SK-N-SH treated with all-trans-retinoic acid at 6 μM for 48 hours (cell line): ENCODE measurements at regions not wholly inside any gene's neighbourhood (a gene's known extent, or its start where the extent isn't known, plus 50 kb on each side); places are given as distances from the start of the nearest gene placed in this dataset.

Experiments
- ATAC-seq: fragments of 200-7000 bp; cut with Tn5 transposase; 3 replicates; pipeline ENCODE4 v1.9.1; 2020; ENCODE audit warnings: mild to moderate bottlenecking, moderate library complexity
- ARNTL ChIP-seq: fragments of 450-650 bp; formaldehyde crosslinking; IDR thresholded peaks from 2 replicates; pipeline ENCODE4 v1.5.0; 2020; ENCODE audit warnings: low read depth, mild to moderate bottlenecking, moderate library complexity, borderline replicate concordance
- BACH2 ChIP-seq: fragments of 250-450 bp; sonication (Bioruptor Pico); IDR thresholded peaks from 2 replicates; pipeline ENCODE4 v1.9.0; 2021; ENCODE audit warnings: mild to moderate bottlenecking, borderline replicate concordance
- CREB5 ChIP-seq: fragments of 250-450 bp; sonication (Bioruptor Pico); IDR thresholded peaks from 2 replicates; pipeline ENCODE4 v1.5.1; 2020; ENCODE audit warnings: low read depth, mild to moderate bottlenecking, moderate library complexity
- CSDC2 ChIP-seq: fragments of 250-450 bp; sonication (Bioruptor Pico); IDR thresholded peaks from 2 replicates; pipeline ENCODE4 v1.5.0; 2020; ENCODE audit warnings: mild to moderate bottlenecking, moderate library complexity
- ESRRG ChIP-seq: fragments of 250-450 bp; sonication (Bioruptor Pico); IDR thresholded peaks from 2 replicates; pipeline ENCODE4 v1.6.1; 2021; ENCODE audit warnings: mild to moderate bottlenecking
- GLIS3 ChIP-seq: fragments of 250-450 bp; sonication (Bioruptor Pico); IDR thresholded peaks from 2 replicates; pipeline ENCODE4 v1.5.0; 2020; ENCODE audit warnings: mild to moderate bottlenecking, moderate library complexity
- ISL1 ChIP-seq: fragments of 250-450 bp; sonication (Bioruptor Pico); IDR thresholded peaks from 2 replicates; pipeline ENCODE4 v2.1.2; 2022; ENCODE audit warnings: mild to moderate bottlenecking, moderate library complexity
- OSR1 ChIP-seq: fragments of 250-450 bp; sonication (Bioruptor Pico); IDR thresholded peaks from 2 replicates; pipeline ENCODE4 v1.8.0; 2022; ENCODE audit warnings: moderate library complexity, mild to moderate bottlenecking, inconsistent platforms
- PATZ1 ChIP-seq: fragments of 250-450 bp; sonication (Bioruptor Pico); IDR thresholded peaks from 2 replicates; pipeline ENCODE4 v1.8.0; 2020; ENCODE audit warnings: mild to moderate bottlenecking, moderate library complexity, borderline replicate concordance
- POU6F1 ChIP-seq: fragments of 250-450 bp; sonication (Bioruptor Pico); IDR thresholded peaks from 2 replicates; pipeline ENCODE4 v1.8.0; 2021; ENCODE audit warnings: low read depth, mild to moderate bottlenecking, moderate library complexity, borderline replicate concordance
- PPARA ChIP-seq: fragments of 250-450 bp; sonication (Bioruptor Pico); IDR thresholded peaks from 2 replicates; pipeline ENCODE4 v1.5.0; 2020; ENCODE audit warnings: mild to moderate bottlenecking, borderline replicate concordance
- RARB ChIP-seq: fragments of 250-450 bp; sonication (Bioruptor Pico); IDR thresholded peaks from 2 replicates; pipeline ENCODE4 v1.8.0; 2021; ENCODE audit warnings: mild to moderate bottlenecking, moderate library complexity
- SNAI2 ChIP-seq: fragments of 250-450 bp; sonication (Bioruptor Pico); IDR thresholded peaks from 2 replicates; pipeline ENCODE4 v1.5.0; 2020; ENCODE audit warnings: mild to moderate bottlenecking, moderate library complexity
- TCF4 ChIP-seq: fragments of 250-450 bp; sonication (Bioruptor Pico); IDR thresholded peaks from 2 replicates; pipeline ENCODE4 v1.8.0; 2021; ENCODE audit warnings: mild to moderate bottlenecking, moderate library complexity, borderline replicate concordance
- TOX ChIP-seq: fragments of 250-450 bp; sonication (Bioruptor Pico); IDR thresholded peaks from 2 replicates; pipeline ENCODE4 v1.8.0; 2021; ENCODE audit warnings: mild to moderate bottlenecking, moderate library complexity, borderline replicate concordance
- TSHZ2 ChIP-seq: fragments of 250-450 bp; sonication (Bioruptor Pico); IDR thresholded peaks from 2 replicates; pipeline ENCODE4 v1.5.0; 2020; ENCODE audit warnings: mild to moderate bottlenecking, moderate library complexity
- ZC3H10 ChIP-seq: fragments of 250-450 bp; sonication (Bioruptor Pico); IDR thresholded peaks from 2 replicates; pipeline ENCODE4 v1.5.1; 2021; ENCODE audit warnings: mild to moderate bottlenecking, moderate library complexity
- ZFP30 ChIP-seq: fragments of 450-650 bp; formaldehyde crosslinking; IDR thresholded peaks from 2 replicates; pipeline ENCODE4 v1.5.0; 2022; ENCODE audit warnings: mild to moderate bottlenecking, moderate library complexity
- ZNF565 ChIP-seq: fragments of 450-650 bp; formaldehyde crosslinking; conservative IDR thresholded peaks from 2 replicates; pipeline ENCODE4 v1.5.0; 2020; ENCODE audit warnings: low read depth, mild to moderate bottlenecking, moderate library complexity
- ZNF70 ChIP-seq: fragments of 450-650 bp; formaldehyde crosslinking; IDR thresholded peaks from 2 replicates; pipeline ENCODE4 v1.5.0; 2020; ENCODE audit warnings: mild to moderate bottlenecking, moderate library complexity
- ZNF8 ChIP-seq: fragments of 450-650 bp; formaldehyde crosslinking; IDR thresholded peaks from 2 replicates; pipeline ENCODE4 v1.5.0; 2020; ENCODE audit warnings: mild to moderate bottlenecking, moderate library complexity
- TF ChIP-seq, protein P1 (sequence below): fragments of 250-450 bp; sonication (Bioruptor Pico); IDR thresholded peaks from 2 replicates; pipeline ENCODE4 v1.5.1; 2021; ENCODE audit warnings: mild to moderate bottlenecking, moderate library complexity

DNA sequence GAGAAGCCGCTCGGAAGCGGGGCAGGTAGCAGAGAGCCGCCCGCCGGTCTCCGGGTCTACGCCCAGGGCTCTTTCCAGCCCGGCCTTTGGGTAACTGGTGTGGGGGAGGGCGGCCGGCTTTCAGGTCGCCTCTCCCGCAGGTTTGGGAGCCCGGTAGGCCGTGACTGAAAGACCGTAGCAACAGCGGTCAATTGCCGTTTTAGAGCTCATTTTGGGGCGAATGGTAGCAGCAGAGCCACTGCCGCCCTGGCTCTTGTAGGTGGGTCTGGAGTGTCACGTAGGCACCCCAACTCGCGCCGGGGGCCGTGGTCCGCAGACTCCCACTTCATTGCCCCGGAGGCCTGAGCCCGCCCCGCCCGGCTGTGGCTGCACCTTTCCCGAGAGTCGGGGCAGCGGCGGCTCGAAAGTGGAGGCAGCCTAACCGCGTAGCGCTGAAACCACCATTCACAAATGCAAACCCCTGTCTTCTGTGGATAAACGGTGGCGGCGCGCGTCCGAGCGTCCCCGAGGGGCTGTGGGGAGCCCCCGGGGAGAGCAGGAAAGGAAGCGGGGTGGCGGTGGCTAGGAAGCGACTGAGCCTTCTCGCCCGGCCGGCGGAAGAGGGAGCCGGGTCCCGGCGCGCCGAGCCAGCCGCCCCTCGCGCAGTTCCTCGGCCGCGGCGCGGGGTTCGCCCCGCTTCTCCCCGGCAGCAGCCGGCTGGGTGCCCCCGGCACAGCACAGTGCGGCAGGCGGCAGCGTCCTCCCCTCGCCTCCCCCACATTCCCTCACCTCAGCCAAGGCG, 2185.1 kb upstream of the TENM3 start:
- TF ChIP-seq ZNF8 (CRISPR knock-in tag) (no peak), CREB5 (CRISPR knock-in tag) (no peak), TCF4 (CRISPR knock-in tag) (no peak), POU6F1 (CRISPR knock-in tag) (no peak), PATZ1 (no peak), ESRRG (no peak), CSDC2 (CRISPR knock-in tag) (no peak), ZNF565 (CRISPR knock-in tag) (no peak), ARNTL (CRISPR knock-in tag) (no peak)
- TF ChIP-seq, protein P1, sequence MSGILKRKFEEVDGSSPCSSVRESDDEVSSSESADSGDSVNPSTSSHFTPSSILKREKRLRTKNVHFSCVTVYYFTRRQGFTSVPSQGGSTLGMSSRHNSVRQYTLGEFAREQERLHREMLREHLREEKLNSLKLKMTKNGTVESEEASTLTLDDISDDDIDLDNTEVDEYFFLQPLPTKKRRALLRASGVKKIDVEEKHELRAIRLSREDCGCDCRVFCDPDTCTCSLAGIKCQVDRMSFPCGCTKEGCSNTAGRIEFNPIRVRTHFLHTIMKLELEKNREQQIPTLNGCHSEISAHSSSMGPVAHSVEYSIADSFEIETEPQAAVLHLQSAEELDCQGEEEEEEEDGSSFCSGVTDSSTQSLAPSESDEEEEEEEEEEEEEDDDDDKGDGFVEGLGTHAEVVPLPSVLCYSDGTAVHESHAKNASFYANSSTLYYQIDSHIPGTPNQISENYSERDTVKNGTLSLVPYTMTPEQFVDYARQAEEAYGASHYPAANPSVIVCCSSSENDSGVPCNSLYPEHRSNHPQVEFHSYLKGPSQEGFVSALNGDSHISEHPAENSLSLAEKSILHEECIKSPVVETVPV (CRISPR knock-in tag) = no peak
- ATAC-seq = peak; percentile 71

DNA sequence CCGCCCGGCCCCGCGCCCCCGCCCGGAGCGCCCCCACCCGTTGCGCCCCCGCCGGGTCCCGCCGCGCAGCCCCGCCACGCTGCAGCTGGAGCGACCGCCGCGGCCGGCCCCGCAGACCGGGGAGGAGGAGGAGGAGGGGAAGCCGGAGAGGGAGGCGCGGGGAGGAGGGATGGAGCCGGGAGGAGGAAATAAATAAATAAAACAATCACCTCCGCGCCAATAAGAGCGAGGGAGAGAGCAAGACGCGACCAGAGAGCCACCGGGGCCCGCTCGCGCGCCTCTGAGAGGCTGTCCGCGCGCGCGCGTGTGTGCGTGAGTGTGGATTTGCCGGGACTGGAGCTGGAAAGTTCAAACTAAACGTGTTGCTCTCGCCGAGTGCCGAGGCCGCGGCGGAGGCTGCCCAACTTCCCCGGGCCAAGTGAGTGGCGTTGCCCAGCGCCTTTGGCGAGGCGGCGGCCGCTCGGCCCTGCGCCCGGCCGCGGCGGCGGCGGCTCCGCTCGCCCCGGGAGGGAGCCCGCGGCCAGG, 2184.4 kb upstream of the TENM3 start:
- peak; percentile 57 for ATAC-seq
- TF ChIP-seq CSDC2 (CRISPR knock-in tag) = no peak
- no peak for TF ChIP-seq PPARA
- no peak for TF ChIP-seq GLIS3 (CRISPR knock-in tag)
- no peak for TF ChIP-seq SNAI2
- TF ChIP-seq RARB = no peak
- no peak for TF ChIP-seq ZNF70 (CRISPR knock-in tag)
- no peak for TF ChIP-seq CREB5 (CRISPR knock-in tag)
- no peak for TF ChIP-seq ZFP30 (CRISPR knock-in tag)
- TF ChIP-seq TCF4 (CRISPR knock-in tag) = no peak
- TF ChIP-seq BACH2 (CRISPR knock-in tag) = no peak
- TF ChIP-seq ZC3H10 (CRISPR knock-in tag) = no peak

GRCh38 chr4:180059216-180059881, 2183.9 kb upstream of the TENM3 start:
- no peak for ATAC-seq
- TF ChIP-seq TSHZ2 (CRISPR knock-in tag) = no peak
- no peak for TF ChIP-seq POU6F1 (CRISPR knock-in tag)
- TF ChIP-seq ISL1 (CRISPR knock-in tag) = no peak
- TF ChIP-seq PPARA = no peak
- TF ChIP-seq ZFP30 (CRISPR knock-in tag) = no peak
- TF ChIP-seq ARNTL (CRISPR knock-in tag) = no peak
- TF ChIP-seq ZNF70 (CRISPR knock-in tag) = no peak
- no peak for TF ChIP-seq ESRRG
- no peak for TF ChIP-seq ZC3H10 (CRISPR knock-in tag)
- TF ChIP-seq TOX (CRISPR knock-in tag) = no peak
- no peak for TF ChIP-seq SNAI2
- no peak for TF ChIP-seq CSDC2 (CRISPR knock-in tag)
- TF ChIP-seq OSR1 (CRISPR knock-in tag) = no peak
- no peak for TF ChIP-seq BACH2 (CRISPR knock-in tag)
- TF ChIP-seq TCF4 (CRISPR knock-in tag) = no peak
